ENCODE measurements at regions not wholly inside any gene's neighbourhood (a gene's known extent, or its start where the extent isn't known, plus 50 kb on each side); places are given as distances from the start of the nearest gene placed in this dataset.

GRCh38 chr6:81384921-81385320, 367.6 kb downstream of the TENT5A start:
- Histone ChIP-seq H3K27ac (no peak overlapping the region), H3K4me1 (no peaks in the 10 kb centered on the region), H3K36me3 (no peaks in the 10 kb centered on the region), H3K4me3 (no peak overlapping the region), H3K27me3 (no peaks in the 10 kb centered on the region), H3K9me3 (no peaks in the 10 kb centered on the region)
- ATAC-seq (no peak), DNase-seq (no peak)
- TF ChIP-seq CTCF (IDR thresholded peaks at IDR 0.05): no peak
- intact Hi-C loops (cut with DNase I): no loop called here

- Histone ChIP-seq H3K4me1 (no peaks in the 10 kb centered on the region), H3K36me3 (no peaks in the 10 kb centered on the region), H3K4me3 (no peak overlapping the region), H3K27ac (no peak overlapping the region), H3K9me3 (no peaks in the 10 kb centered on the region), H3K27me3 (no peaks in the 10 kb centered on the region)
- no peak for ATAC-seq
- intact Hi-C loops (cut with DNase I): no loop called here
- TF ChIP-seq CTCF (IDR thresholded peaks at IDR 0.05): no peak
- no peak for DNase-seq
These were observed 369.0 kb downstream of the TENT5A start for GRCh38 chr6:81383472-81383871.

- Histone ChIP-seq H3K4me1 (no peaks in the 10 kb centered on the region), H3K27ac (no peak overlapping the region), H3K36me3 (no peaks in the 10 kb centered on the region), H3K4me3 (no peak overlapping the region), H3K27me3 (no peaks in the 10 kb centered on the region), H3K9me3 (no peaks in the 10 kb centered on the region)
- no peak for DNase-seq
- ATAC-seq: peak; percentile 43
- TF ChIP-seq CTCF (IDR thresholded peaks at IDR 0.05): no peak
- intact Hi-C loops (cut with DNase I): no loop called here
These were observed 369.6 kb downstream of the TENT5A start for GRCh38 chr6:81382852-81383251.

- DNase-seq (no peak), ATAC-seq (no peak)
- Histone ChIP-seq H3K36me3 (no peaks in the 10 kb centered on the region), H3K27ac (no peak overlapping the region), H3K4me1 (no peaks in the 10 kb centered on the region), H3K9me3 (no peaks in the 10 kb centered on the region), H3K27me3 (no peaks in the 10 kb centered on the region), H3K4me3 (no peak overlapping the region)
- intact Hi-C loops (cut with DNase I): no loop called here
- no peak for TF ChIP-seq CTCF (IDR thresholded peaks at IDR 0.05)
These were observed 371.0 kb downstream of the TENT5A start for GRCh38 chr6:81381382-81381916.

GRCh38 chr6:81380718-81381338, 371.7 kb downstream of the TENT5A start:
- TF ChIP-seq CTCF (IDR thresholded peaks at IDR 0.05): no peak
- H3K27ac ChIP-seq: no peak overlapping the region
- DNase-seq (no peak), ATAC-seq (no peak)
- no peaks in the 10 kb centered on the region for H3K27me3 ChIP-seq
- H3K4me1 ChIP-seq: no peaks in the 10 kb centered on the region
- no peak overlapping the region for H3K4me3 ChIP-seq
- intact Hi-C loops (cut with DNase I): no loop called here
- no peaks in the 10 kb centered on the region for H3K36me3 ChIP-seq
- H3K9me3 ChIP-seq: no peaks in the 10 kb centered on the region

- Histone ChIP-seq H3K36me3 (no peaks in the 10 kb centered on the region), H3K4me3 (no peak overlapping the region), H3K27ac (no peak overlapping the region), H3K4me1 (no peaks in the 10 kb centered on the region), H3K9me3 (no peaks in the 10 kb centered on the region), H3K27me3 (no peaks in the 10 kb centered on the region)
- ATAC-seq (no peak), DNase-seq (no peak)
- intact Hi-C loops (cut with DNase I): no loop called here
- no peak for TF ChIP-seq CTCF (IDR thresholded peaks at IDR 0.05)
These were observed 375.7 kb downstream of the TENT5A start for GRCh38 chr6:81376745-81377144.

Data from upper lobe of right lung (tissue), 1 donor.